Small intestine (tissue), 7 donors: ENCODE measurements at regions not wholly inside any gene's neighbourhood (a gene's known extent, or its start where the extent isn't known, plus 50 kb on each side); places are given as distances from the start of the nearest gene placed in this dataset.

Source experiments
- DNase-seq, 2 donors: peaks; one replicate each; pipeline versions ENCODE4 v3.0.0 to v3.0.0-alpha.2; 2013
- FAIRE-seq: peaks from 2 replicates; lab custom pipeline; 2012; peaks lifted over from hg19 to GRCh38; lab: Jason Lieb, UNC
- H3K27ac ChIP-seq, 3 donors: one replicate each; pipeline ENCODE4 v1.5.1; 2013; ENCODE audit warnings: low read length in 2 of 3, mild to moderate bottlenecking in 2 of 3, control low read depth in 1 of 3, inconsistent platforms in 1 of 3, low read depth in 1 of 3, moderate library complexity in 1 of 3
- H3K27me3 ChIP-seq, 3 donors: one replicate each; pipeline ENCODE4 v1.6.1; 2013; ENCODE audit warnings: low read length in 3 of 3, inconsistent platforms in 1 of 3; ENCODE audit not compliant: control insufficient read depth in 3 of 3, insufficient read depth in 3 of 3
- H3K36me3 ChIP-seq, 3 donors: one replicate each; pipeline ENCODE4 v1.6.1; 2013; ENCODE audit warnings: low read length in 3 of 3, inconsistent platforms in 1 of 3, low read depth in 1 of 3, mild to moderate bottlenecking in 1 of 3, moderate library complexity in 1 of 3; ENCODE audit not compliant: control insufficient read depth in 3 of 3, insufficient read depth in 2 of 3
- H3K4me1 ChIP-seq, 3 donors: one replicate each; pipeline ENCODE4 v1.6.1; 2013; ENCODE audit warnings: low read length in 2 of 3, inconsistent platforms in 1 of 3, low read depth in 1 of 3, mild to moderate bottlenecking in 1 of 3, moderate library complexity in 1 of 3; ENCODE audit not compliant: control insufficient read depth in 3 of 3, insufficient read depth in 2 of 3
- H3K4me3 ChIP-seq, 3 donors: one replicate each; pipeline ENCODE4 v1.5.1; 2013; ENCODE audit warnings: low read length in 3 of 3, control low read depth in 1 of 3, inconsistent platforms in 1 of 3, low read depth in 1 of 3, mild to moderate bottlenecking in 1 of 3, moderate library complexity in 1 of 3
- H3K9me3 ChIP-seq, 2 donors: one replicate each; pipeline ENCODE4 v1.6.1; 2013; ENCODE audit warnings: low read depth in 1 of 2, low read length in 1 of 2; ENCODE audit not compliant: control insufficient read depth in 2 of 2, insufficient read depth in 1 of 2
- WGBS, 3 donors: extraction: QIAGEN DNeasy Blood & Tissue Kit; methylation state at CpG; one replicate each; pipeline ENCODE4 v1.1.7; 2013; 5-methylcytosine and 5-hydroxymethylcytosine counted together
- donor health status: healthy with polysubstance abuse.
- donor health status: control.
- donor health status: control.
- donor health status: Bipolar disorder and iron deficiency.
- donor health status: healthy.

DNA sequence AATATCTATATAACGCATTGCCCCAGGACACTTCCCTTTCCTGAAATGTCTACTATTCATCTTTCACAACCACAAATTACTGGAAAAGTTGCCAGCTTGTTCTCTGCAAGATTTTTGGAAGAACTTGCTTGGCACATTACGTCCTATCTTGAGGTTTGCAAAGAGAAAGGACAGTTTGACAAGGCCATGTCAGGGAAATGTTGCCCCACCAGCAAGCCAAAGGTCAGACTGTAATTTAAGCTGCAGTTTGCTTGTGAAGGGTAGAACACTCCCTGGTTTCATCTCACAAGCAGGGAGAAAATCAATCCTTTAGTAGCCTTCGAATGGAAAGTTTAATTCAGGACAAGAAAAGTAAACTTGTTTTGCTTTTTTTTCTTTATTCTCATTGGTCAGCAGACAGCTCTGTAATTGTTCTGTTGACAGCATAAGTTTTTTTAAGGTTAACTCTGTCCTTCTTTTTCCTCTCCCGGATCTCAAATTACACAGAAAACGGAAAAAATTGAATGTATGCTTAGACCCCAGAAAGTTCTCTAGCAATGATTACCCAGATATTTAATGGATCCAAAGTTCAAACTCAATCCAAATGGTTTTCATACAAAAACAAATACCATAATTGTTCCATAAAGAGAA, 541.8 kb upstream of the NRSN1 start:
- peaks cover 0 to 10% (median 0%) of the 10 kb centered on the region in 3 donors for H3K4me1 ChIP-seq
- H3K9me3 ChIP-seq, result no peaks in the 10 kb centered on the region
- no peaks in the 10 kb centered on the region for H3K27me3 ChIP-seq
- no peaks in the 10 kb centered on the region for H3K36me3 ChIP-seq
- DNase-seq (peak; percentile 27 to 71), FAIRE-seq (no peak)
- no peak overlapping the region for H3K4me3 ChIP-seq
- 30 to 55% (median 39%) methylated on average over 5 of the region's 5 CpGs for WGBS, 3 donors
- peak overlapping the region in 1 of 3 donors; percentile 32 for H3K27ac ChIP-seq

DNA sequence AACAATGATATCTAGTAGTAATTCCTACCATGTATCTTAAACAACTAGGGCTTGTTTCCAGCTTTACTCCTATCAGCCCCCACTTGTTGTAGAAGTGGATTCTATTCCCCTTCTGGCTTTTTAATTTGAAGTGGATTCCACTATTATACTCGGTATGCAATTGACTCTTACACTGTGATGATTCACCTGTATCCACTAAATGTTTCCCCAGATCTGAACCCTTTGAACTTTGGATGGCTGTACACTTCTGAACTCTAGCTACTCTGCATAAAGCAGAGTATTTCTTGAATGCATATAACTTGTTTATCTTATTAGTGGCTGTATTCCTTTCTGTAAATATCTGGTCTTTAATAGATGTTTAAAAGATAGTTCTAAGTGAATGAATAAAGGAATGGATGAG, 538.4 kb upstream of the NRSN1 start:
- H3K27ac ChIP-seq, result no peak overlapping the region
- DNase-seq (peak; percentile 16 to 49), FAIRE-seq (no peak)
- H3K4me1 ChIP-seq, result peaks cover 0 to 10% (median 0%) of the 10 kb centered on the region in 3 donors
- H3K27me3 ChIP-seq, result no peaks in the 10 kb centered on the region
- no peaks in the 10 kb centered on the region for H3K9me3 ChIP-seq
- no peak overlapping the region for H3K4me3 ChIP-seq
- WGBS, 3 donors, result 8 to 36% (median 25%) methylated on average over 1 of the region's 1 CpG
- H3K36me3 ChIP-seq, result no peaks in the 10 kb centered on the region

DNA sequence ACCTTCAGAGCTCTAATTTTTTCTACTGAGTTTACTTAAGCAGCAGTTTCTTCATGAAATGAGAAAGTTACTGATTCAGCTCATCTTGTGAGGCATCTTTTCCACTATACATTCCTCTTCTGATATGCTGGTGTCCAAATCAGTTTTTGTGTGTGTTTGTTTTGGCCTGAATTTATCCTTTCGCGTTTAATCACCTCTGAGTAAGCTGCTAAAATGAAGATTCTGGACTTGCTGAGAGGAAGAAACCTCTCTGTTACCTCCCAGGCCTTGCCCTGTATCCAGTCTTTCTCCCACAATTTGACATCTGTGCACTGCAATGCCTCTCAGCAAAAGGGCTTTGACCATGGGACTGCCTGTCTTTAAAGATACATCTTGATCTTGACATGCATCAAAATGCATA, 536.2 kb upstream of the NRSN1 start:
- H3K27ac ChIP-seq, result no peak overlapping the region
- DNase-seq (no peak), FAIRE-seq (no peak)
- 24 to 75% (median 59%) methylated on average over 2 of the region's 2 CpGs for WGBS, 3 donors
- no peaks in the 10 kb centered on the region for H3K9me3 ChIP-seq
- H3K36me3 ChIP-seq, result no peaks in the 10 kb centered on the region
- H3K4me1 ChIP-seq, result peaks cover 0 to 7% (median 0%) of the 10 kb centered on the region in 3 donors
- H3K27me3 ChIP-seq, result no peaks in the 10 kb centered on the region
- H3K4me3 ChIP-seq, result no peak overlapping the region

DNA sequence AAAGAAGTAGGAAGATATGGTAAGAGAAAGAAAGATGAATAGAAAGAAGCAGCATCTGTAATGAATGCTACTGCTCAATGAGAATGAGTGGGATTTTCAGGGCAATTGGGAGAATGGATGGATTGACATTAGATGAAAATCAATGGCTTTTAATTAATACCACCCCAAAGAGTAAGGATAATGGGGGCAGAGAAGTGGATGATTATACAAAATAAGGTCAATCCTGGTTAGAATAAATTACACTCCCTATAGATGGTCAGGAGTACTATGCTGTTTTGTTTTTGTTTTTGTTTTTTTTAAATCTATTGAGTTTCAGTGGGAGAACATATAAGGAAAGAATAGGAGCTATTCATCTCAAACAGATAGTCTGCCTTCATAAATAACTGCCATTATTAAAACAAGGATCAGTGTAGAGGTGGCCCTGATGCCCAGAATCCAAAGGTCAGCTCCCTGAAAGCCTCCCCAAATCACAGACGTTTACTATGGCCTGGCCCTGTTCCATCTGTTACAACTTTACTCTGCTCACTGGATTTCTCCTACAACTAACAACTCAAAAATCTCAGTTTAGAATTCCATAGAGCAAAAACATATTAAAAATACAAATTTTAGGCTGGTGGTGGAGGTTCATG, 535.4 kb upstream of the NRSN1 start:
- no peaks in the 10 kb centered on the region for H3K27me3 ChIP-seq
- H3K4me3 ChIP-seq, result no peak overlapping the region
- H3K27ac ChIP-seq, result no peak overlapping the region
- no peaks in the 10 kb centered on the region for H3K36me3 ChIP-seq
- no peak for FAIRE-seq
- H3K9me3 ChIP-seq, result no peaks in the 10 kb centered on the region
- DNase-seq, result no peak
- WGBS, 3 donors, result 11 to 31% (median 15%) methylated on average over 1 of the region's 1 CpG
- peaks cover 0 to 7% (median 0%) of the 10 kb centered on the region in 3 donors for H3K4me1 ChIP-seq

DNA sequence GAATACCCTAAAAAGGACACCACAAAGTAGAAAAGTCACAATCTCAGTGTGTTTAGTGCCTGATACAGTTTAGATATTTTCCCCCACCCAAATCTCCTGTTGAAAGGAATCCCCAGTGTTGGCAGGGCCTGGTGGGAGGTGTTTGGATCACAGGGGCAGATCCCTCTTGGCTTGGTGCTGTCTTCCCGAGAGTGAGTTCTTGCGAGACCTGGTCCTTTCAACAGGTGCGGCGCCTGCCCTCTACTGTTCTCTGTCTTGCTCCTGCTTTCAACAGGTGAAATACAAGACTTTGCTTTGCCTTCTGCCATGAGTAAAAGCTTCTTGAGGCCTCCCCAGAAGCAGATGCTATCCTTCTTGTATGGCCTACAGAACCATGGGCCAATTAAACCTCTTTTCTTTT, 534.3 kb upstream of the NRSN1 start:
- DNase-seq (no peak), FAIRE-seq (no peak)
- Histone ChIP-seq H3K4me1 (peaks cover 0 to 7% (median 0%) of the 10 kb centered on the region in 3 donors), H3K27me3 (no peaks in the 10 kb centered on the region), H3K36me3 (no peaks in the 10 kb centered on the region), H3K4me3 (no peak overlapping the region), H3K9me3 (no peaks in the 10 kb centered on the region), H3K27ac (no peak overlapping the region)
- 91 to 98% (median 93%) methylated on average over 4 of the region's 4 CpGs for WGBS, 3 donors

DNA sequence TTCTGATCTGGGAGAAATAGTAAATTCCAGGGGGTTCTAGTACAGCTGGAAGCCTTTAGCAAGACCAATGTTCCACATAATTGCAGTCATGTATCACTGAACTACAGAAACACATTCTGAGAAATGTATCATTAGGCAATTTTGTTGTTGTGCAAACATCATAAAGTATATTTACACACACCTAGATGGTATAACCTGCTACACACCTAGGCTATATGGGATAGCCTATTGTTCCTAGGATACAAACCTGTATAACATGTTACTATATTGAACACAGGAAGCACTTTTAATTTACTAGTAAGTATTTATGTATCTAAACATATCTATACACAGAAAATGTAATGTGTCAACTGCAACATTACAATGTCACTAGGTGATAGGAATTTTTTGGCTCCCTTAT, 525.9 kb upstream of the NRSN1 start:
- H3K27me3 ChIP-seq, result no peaks in the 10 kb centered on the region
- no peak for DNase-seq
- no peak for FAIRE-seq
- no peaks in the 10 kb centered on the region for H3K4me1 ChIP-seq
- H3K4me3 ChIP-seq, result no peak overlapping the region
- H3K9me3 ChIP-seq, result no peaks in the 10 kb centered on the region
- no peak overlapping the region for H3K27ac ChIP-seq
- no peaks in the 10 kb centered on the region for H3K36me3 ChIP-seq

DNA sequence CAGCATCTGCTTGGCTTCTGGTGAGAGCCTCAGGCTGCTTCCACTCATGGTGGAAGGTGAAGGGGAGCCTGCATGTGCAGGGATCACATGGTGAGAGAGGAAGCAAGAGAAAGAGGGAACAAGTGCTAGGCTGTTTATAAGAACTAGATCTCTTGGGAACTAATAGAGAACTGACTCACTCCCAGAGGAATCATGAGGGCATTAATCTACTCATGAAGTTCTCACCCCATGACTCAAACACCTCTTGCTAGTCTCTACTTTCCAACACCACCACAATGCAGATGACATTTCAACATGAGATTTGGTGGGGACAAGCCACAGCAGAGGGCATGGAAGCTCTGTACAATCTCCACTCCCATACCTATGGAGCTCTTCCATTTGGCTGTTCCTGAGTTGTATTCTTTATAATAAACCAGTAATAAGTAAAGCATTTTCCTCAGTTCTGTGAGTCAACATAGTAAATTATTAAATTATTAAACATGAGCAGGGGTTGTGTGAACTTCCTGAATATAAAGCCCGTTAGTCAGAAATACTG, 524.1 kb upstream of the NRSN1 start:
- H3K27ac ChIP-seq, result no peak overlapping the region
- DNase-seq, result no peak
- H3K4me3 ChIP-seq, result no peak overlapping the region
- peaks cover 0 to 3% of the 10 kb centered on the region in 2 donors for H3K9me3 ChIP-seq
- no peaks in the 10 kb centered on the region for H3K36me3 ChIP-seq
- no peaks in the 10 kb centered on the region for H3K4me1 ChIP-seq
- no peak for FAIRE-seq
- WGBS, 3 donors, result 21 to 65% (median 61%) methylated on average over 1 of the region's 1 CpG
- H3K27me3 ChIP-seq, result no peaks in the 10 kb centered on the region

DNA sequence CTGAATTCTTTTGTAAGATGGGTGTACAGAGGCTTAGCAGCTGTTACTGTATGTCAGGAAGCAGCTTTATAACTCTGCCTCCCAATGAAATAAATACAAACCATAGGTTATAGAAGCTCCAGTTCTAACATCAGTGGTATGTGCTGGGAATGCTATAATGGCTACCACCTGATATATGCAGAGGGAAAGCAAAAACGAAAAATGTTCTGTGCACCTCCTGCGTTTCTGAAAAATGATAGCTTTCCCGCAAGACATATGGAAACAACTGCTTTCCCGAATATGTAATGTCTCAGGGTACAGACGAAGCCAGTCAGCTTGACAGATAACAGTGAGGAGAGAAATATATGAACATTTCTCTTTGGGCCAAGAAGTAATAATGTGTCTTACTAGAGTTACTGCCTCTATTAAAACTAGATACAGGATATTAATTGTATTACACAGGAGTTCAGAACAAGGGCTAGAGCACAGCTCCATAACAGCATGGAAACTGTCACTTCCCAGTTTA, 517.0 kb upstream of the NRSN1 start:
- Histone ChIP-seq H3K4me3 (no peak overlapping the region), H3K27me3 (no peaks in the 10 kb centered on the region), H3K27ac (no peak overlapping the region), H3K9me3 (peaks cover 0 to 3% of the 10 kb centered on the region in 2 donors), H3K4me1 (no peaks in the 10 kb centered on the region), H3K36me3 (no peaks in the 10 kb centered on the region)
- WGBS, 3 donors, result 66 to 91% (median 77%) methylated on average over 5 of the region's 5 CpGs
- FAIRE-seq (no peak), DNase-seq (no peak)
